ENCODE measurements at regions not wholly inside any gene's neighbourhood (a gene's known extent, or its start where the extent isn't known, plus 50 kb on each side); places are given as distances from the start of the nearest gene placed in this dataset.

GRCh38 chrX:39214387-39215126, 413.3 kb downstream of the MID1IP1 start:
- no peak for DNase-seq (ENCODE audit: low read depth in 2 of 2)

GRCh38 chrX:39220952-39221351, 419.7 kb downstream of the MID1IP1 start:
- no peak for DNase-seq (ENCODE audit: low read depth in 2 of 2)

- no peak for DNase-seq (ENCODE audit: low read depth in 2 of 2)
Measured at GRCh38 chrX:39222346-39223113, 421.3 kb downstream of the MID1IP1 start.

- no peak for DNase-seq (ENCODE audit: low read depth in 2 of 2)
Measured at GRCh38 chrX:39226251-39226650, 425.0 kb downstream of the MID1IP1 start.

GRCh38 chrX:39227371-39227770, 426.1 kb downstream of the MID1IP1 start:
- no peak for DNase-seq (ENCODE audit: low read depth in 2 of 2)

GRCh38 chrX:39238006-39238405, 436.7 kb downstream of the MID1IP1 start:
- DNase-seq (ENCODE audit: low read depth in 2 of 2): no peak

- no peak for DNase-seq (ENCODE audit: low read depth in 2 of 2)
Measured at GRCh38 chrX:39242187-39242586, 440.9 kb downstream of the MID1IP1 start.

- DNase-seq (ENCODE audit: low read depth in 2 of 2): no peak
Measured at GRCh38 chrX:39244147-39244546, 442.9 kb downstream of the MID1IP1 start.

GRCh38 chrX:39245024-39245423, 443.8 kb downstream of the MID1IP1 start:
- DNase-seq (ENCODE audit: low read depth in 2 of 2): no peak

GRCh38 chrX:39247536-39247935, 446.3 kb downstream of the MID1IP1 start:
- DNase-seq (ENCODE audit: low read depth in 2 of 2): no peak

- no peak for DNase-seq (ENCODE audit: low read depth in 2 of 2)
Measured at GRCh38 chrX:39248330-39248729, 447.1 kb downstream of the MID1IP1 start.

- DNase-seq (ENCODE audit: low read depth in 2 of 2): no peak
Measured at GRCh38 chrX:39249999-39250398, 448.7 kb downstream of the MID1IP1 start.

GRCh38 chrX:39251995-39252394, 450.7 kb downstream of the MID1IP1 start:
- no peak for DNase-seq (ENCODE audit: low read depth in 2 of 2)

- DNase-seq (ENCODE audit: low read depth in 2 of 2): no peak
Measured at GRCh38 chrX:39253551-39253950, 452.3 kb downstream of the MID1IP1 start.

GRCh38 chrX:39258331-39258730, 457.1 kb downstream of the MID1IP1 start:
- no peak for DNase-seq (ENCODE audit: low read depth in 2 of 2)

- no peak for DNase-seq (ENCODE audit: low read depth in 2 of 2)
Measured at GRCh38 chrX:39260965-39261364, 459.7 kb downstream of the MID1IP1 start.

GRCh38 chrX:39261446-39262147, 460.3 kb downstream of the MID1IP1 start:
- no peak for DNase-seq (ENCODE audit: low read depth in 2 of 2)

GRCh38 chrX:39262641-39263040, 461.4 kb downstream of the MID1IP1 start:
- DNase-seq (ENCODE audit: low read depth in 2 of 2): no peak

- DNase-seq (ENCODE audit: low read depth in 2 of 2): no peak
Measured at GRCh38 chrX:39264023-39264422, 462.8 kb downstream of the MID1IP1 start.

- no peak for DNase-seq (ENCODE audit: low read depth in 2 of 2)
Measured at GRCh38 chrX:39267176-39267575, 465.9 kb downstream of the MID1IP1 start.

- no peak for DNase-seq (ENCODE audit: low read depth in 2 of 2)
Measured at GRCh38 chrX:39268207-39268606, 466.9 kb downstream of the MID1IP1 start.

GRCh38 chrX:39275500-39276068, 474.3 kb downstream of the MID1IP1 start:
- no peak for DNase-seq (ENCODE audit: low read depth in 2 of 2)
